HG02623 (cell line): ENCODE measurements at regions not wholly inside any gene's neighbourhood (a gene's known extent, or its start where the extent isn't known, plus 50 kb on each side); places are given as distances from the start of the nearest gene placed in this dataset.

Source experiments
- ATAC-seq: cut with Tn5 transposase; IDR thresholded peaks from one replicate; pipeline ENCODE4 v1.9.1; 2021; ENCODE audit warnings: moderate library complexity; ENCODE audit not compliant: unreplicated experiment

GRCh38 chr15:98382139-98382538, 266.2 kb upstream of the IGF1R start:
- no peak for ATAC-seq

GRCh38 chr15:98383571-98383970, 264.8 kb upstream of the IGF1R start:
- ATAC-seq = no peak

GRCh38 chr15:98384328-98385029, 263.9 kb upstream of the IGF1R start:
- no peak for ATAC-seq

- no peak for ATAC-seq
Observed at GRCh38 chr15:98385752-98386381, 262.5 kb upstream of the IGF1R start.

GRCh38 chr15:98386561-98386960, 261.8 kb upstream of the IGF1R start:
- no peak for ATAC-seq

GRCh38 chr15:98387866-98388265, 260.5 kb upstream of the IGF1R start:
- no peak for ATAC-seq

- ATAC-seq = no peak
Observed at GRCh38 chr15:98390946-98391530, 257.3 kb upstream of the IGF1R start.

GRCh38 chr15:98391568-98391967, 256.8 kb upstream of the IGF1R start:
- ATAC-seq = no peak

GRCh38 chr15:98393471-98393870, 254.9 kb upstream of the IGF1R start:
- ATAC-seq = no peak

GRCh38 chr15:98394546-98394945, 253.8 kb upstream of the IGF1R start:
- ATAC-seq = no peak

- no peak for ATAC-seq
Observed at GRCh38 chr15:98395974-98396610, 252.2 kb upstream of the IGF1R start.

GRCh38 chr15:98397419-98397818, 250.9 kb upstream of the IGF1R start:
- ATAC-seq = no peak

- no peak for ATAC-seq
Observed at GRCh38 chr15:98398056-98398455, 250.3 kb upstream of the IGF1R start.

- no peak for ATAC-seq
Observed at GRCh38 chr15:98398886-98399285, 249.5 kb upstream of the IGF1R start.

- no peak for ATAC-seq
Observed at GRCh38 chr15:98400120-98400519, 248.2 kb upstream of the IGF1R start.

- no peak for ATAC-seq
Observed at GRCh38 chr15:98401029-98401428, 247.3 kb upstream of the IGF1R start.

GRCh38 chr15:98402486-98402885, 245.9 kb upstream of the IGF1R start:
- no peak for ATAC-seq

GRCh38 chr15:98403169-98403568, 245.2 kb upstream of the IGF1R start:
- ATAC-seq = no peak

GRCh38 chr15:98403569-98403968, 244.8 kb upstream of the IGF1R start:
- ATAC-seq = no peak

GRCh38 chr15:98405013-98405412, 243.3 kb upstream of the IGF1R start:
- ATAC-seq = no peak

GRCh38 chr15:98408231-98408630, 240.1 kb upstream of the IGF1R start:
- ATAC-seq = no peak

GRCh38 chr15:98410328-98410727, 238.0 kb upstream of the IGF1R start:
- ATAC-seq = no peak
